Putamen (tissue), 1 donor: ENCODE measurements at regions not wholly inside any gene's neighbourhood (a gene's known extent, or its start where the extent isn't known, plus 50 kb on each side); places are given as distances from the start of the nearest gene placed in this dataset.
"Not testable (repeated sequence)": the region's sequence is repeated elsewhere in the genome, so short reads cannot be mapped to it uniquely, and the experiment has no call there.

Experiments used
- DNase-seq: peaks from one replicate; pipeline ENCODE4 v3.0.0-alpha.2; 2016; ENCODE audit warnings: low spot score

DNA sequence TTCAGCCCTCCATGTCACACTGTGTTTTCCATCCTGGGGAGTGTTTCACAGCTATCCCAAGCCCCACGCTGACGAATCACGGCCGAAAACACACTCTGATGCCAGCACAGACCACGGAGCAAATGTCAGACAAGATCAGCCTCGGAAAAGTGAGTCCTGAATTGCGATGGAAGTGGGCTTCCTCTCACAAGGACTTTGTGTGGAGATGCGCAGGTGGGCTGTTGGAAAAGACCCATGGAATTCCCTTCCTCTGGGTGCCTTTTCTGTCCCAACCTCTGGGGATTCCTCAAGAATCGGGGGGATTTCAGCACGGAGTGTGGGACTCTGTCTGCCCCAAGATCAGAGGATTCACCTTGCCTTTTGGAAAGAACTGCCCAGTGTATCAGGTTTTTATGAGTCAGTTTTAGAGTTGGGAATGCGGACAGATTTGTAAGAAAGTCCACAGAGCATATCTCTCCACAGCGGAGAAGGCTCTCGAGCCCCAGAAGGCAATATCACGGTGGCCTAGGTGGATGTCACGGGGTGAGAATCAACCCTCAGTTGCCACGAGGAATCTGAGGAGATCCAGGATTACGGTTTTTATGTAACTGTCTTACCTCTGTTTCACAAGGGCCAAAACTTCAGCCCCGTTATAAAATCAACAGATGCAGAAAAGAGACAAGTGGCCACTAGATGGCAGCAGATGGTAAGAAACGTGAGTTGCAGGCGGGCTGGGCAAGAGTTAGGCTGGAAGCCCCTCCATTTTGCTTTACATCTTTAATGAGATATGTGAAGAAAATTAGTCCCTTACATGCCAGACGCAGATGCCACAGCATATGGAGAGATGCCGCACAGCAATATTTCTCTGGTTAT is 201.9 kb downstream of the DAD1 start:
- peak; percentile 78 for DNase-seq

DNA sequence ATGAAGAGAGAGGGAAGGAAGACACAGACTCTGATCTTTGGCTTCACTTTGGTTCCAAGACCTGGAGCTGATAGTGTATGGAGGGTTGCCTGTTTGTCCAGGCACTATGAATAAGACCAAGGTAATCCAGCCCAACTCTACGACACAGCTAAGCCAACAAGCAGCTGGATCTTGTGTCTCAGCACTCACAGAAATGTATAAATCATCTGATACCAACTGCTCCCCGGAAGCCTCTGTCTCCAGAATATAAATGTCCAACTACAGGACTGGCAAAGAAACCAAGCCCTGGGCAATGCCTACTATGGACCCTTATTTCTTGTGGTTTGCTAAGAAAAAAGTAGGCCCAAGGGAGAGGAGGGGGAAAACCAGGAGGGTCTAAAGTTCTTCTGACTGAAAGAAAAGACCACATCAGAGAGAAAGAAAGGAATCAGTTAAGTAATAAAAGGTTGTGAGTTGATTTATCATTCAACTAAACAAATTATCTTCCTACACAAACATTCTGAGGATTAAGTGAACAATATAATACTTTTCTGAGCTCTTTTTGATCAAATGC is 204.0 kb downstream of the DAD1 start:
- DNase-seq, result no peak

DNA sequence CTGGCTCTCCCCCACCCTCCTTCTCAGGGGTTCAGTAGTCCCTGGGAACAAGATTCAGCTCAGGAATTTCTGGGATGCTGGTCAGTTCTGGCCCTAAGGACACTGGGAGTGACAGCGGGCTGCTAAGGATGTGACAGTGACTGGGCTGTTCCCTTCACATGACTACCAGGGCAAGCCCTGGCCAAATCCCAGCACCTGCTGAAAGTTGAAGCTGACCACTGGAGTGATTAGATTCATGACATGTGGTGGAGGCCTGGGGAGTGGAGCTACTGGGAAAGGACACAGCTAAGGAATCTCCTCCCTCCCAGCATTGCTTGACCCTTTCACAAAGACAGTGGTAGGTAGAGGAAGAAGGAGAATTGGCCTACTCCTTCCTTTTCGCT is 204.9 kb downstream of the DAD1 start:
- no peak for DNase-seq

DNA sequence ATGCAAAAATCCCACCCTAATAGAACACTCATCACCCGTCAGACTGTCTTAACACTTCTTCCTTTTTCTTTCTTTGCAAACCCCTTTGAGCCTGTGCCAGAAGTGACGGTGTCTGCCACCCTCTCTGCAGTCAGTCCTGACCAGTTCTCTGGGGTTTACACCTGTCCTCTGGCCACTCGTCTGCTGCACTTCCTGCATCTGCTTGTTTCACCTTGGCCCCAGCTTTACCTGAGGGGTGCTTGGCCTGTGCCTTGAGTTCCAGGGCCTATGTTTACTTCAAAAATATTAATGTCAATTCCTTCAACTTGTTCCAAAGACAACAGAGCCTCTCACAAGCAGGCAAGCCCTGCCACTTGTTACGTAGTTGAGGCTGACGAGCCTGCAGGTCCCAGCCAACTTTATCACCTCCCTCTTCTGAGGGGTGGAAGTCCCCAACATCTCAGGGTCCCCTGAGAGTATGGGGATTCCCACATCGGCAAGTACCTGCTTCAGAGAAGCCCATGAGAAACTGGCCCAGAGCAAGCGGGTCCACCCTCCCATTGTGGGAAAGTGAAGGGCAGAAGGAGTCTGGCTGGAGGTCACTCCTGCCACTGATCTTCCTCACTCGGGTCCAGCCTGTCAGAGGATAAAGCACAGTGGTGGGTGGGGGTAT is 205.4 kb downstream of the DAD1 start:
- no peak for DNase-seq

DNA sequence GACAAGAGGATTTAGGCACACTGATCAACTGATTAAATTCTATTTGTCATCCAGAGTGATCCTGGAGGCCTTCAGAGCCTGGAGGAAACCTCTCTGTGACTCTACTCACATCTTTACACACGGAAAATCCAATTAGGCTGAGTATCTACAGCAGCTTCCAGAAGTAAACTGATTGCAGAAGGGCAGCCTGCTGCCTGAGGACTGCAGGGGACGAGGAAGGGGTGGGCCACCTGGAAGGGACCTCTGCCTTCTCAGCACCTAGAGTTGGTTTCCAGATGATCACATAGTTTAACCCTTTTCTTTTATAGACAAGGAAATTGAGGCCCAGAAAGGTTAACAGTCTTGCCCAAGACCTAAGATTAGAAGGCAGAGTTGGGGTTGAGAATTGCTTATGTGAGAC is 206.1 kb downstream of the DAD1 start:
- no peak for DNase-seq

DNA sequence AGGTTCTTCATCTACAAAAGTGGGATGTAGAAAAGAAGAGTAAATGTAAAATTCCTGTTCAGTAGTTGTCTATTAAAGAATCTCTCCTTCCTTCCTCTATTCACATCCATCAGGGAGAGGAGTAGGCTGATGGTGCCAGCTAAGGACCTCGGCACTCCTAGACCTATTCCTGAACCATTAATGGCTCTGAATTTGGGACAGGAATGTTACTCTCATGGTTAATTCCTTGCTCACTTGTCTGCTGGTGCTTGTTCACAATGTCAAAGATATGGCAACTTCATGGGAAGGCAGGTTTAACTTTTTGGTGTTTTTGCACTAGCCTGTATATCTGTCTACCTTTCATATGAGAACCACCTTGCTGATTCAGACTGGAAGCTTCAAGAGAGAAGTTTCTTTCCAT is 206.6 kb downstream of the DAD1 start:
- no peak for DNase-seq

DNA sequence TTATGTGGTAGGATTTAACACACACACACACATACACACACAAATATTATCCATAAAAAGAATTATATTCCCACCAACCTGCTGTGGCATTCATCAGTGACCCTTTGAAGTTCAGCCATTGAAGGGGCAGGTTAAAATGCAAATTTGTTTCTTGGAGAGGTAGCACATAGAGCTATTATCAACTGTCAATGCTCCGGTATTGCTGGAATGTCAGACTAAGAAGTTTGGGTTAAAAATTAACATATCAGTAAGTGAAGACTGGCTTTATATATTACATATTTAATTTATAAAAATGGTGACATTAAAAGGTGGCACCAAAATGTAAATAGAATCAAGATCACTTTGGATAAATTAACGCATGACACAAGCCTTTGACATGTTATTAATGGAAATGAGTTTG is 207.3 kb downstream of the DAD1 start:
- no peak for DNase-seq

DNA sequence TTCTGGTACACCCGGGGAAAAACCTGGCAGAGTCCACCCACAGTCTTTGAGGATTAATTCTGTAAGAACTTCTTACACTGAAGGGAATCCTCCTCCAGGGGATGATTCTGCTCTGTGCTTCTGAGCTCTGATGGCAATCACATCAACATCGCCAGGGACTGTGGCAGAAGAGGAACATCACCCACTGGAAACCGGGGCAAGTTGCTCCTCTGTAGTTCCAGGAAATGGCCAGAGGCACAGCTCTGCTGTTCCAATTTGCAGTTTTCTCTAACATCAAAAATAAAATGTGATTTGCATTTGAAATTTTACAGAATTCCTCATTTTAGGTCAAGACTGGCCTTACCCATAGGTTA is 207.6 kb downstream of the DAD1 start:
- no peak for DNase-seq

DNA sequence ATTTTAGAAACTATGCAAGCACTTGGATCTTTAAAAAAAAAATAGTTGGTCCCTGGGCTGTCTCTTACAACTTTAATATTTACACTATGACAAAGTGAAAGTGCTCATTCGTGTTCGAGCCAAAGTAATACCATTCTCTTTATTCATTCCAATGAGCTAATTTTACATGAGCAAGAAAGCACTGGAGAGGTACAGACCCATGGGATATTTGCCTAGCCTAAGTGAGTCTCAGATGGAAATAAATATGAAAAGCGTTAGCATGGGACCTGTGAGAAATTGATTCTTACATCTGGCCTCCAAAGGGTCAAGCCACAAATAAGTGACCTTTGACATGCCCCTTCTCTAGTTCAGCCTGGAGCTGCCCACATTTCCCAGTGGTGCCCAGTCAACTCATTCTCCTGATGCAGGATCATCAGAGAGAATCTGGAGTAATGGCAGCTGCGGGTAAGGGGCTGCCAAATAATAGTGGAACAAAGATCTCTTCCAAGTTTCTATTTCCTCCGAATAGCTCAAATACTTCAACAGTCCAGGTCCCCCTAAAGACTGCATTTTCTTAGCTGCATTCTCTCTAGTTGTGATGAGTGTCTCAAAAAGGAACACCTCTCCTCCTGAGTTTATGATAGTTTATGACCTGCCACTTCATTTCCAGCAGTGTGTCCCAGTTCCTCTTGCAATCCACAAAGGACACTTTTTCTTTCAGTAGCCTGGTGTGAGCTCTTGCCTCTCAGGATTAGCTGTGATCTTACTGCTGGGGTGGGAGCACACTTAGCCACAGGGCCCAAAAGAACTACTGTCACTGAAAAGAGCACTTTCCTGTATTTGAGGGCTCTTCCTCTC is 208.2 kb downstream of the DAD1 start:
- no peak for DNase-seq

DNA sequence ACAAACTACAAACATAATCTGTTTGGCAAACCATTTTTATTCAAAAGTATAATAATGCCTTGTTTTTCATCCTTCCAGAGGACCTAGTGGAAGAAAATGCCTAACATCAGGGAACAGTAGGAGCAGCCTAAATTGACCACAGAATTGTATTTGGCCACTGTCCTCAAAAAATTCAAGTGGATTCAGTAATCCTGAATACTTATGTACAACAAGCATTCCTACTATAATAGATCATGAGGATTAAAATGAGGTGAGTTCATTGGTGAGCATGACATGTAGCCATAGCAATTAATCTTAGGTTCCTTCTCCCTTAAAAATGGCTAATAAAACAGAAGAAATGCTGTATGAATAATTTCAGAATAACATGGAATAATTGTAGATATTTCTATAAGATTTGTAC is 209.3 kb downstream of the DAD1 start:
- DNase-seq, result no peak

DNA sequence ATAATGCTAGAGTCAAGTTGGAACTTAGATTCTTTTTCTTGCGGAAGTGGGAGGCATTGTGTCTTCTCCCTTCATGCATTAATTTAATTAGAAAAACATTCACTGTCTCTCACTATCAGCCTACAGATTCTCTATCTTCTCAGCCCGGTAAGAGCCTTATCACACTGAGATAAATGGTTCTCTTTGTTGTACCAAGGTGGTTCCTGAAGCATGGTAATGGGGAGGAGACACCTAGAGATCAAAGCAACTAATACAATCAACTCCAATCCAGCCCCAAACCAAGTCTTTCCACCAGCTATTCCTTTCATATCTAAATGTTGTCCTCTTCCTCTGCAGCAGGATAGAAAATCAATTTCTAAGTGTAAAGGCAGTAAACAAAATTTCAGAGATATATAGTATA is 210.8 kb downstream of the DAD1 start:
- no peak for DNase-seq

DNA sequence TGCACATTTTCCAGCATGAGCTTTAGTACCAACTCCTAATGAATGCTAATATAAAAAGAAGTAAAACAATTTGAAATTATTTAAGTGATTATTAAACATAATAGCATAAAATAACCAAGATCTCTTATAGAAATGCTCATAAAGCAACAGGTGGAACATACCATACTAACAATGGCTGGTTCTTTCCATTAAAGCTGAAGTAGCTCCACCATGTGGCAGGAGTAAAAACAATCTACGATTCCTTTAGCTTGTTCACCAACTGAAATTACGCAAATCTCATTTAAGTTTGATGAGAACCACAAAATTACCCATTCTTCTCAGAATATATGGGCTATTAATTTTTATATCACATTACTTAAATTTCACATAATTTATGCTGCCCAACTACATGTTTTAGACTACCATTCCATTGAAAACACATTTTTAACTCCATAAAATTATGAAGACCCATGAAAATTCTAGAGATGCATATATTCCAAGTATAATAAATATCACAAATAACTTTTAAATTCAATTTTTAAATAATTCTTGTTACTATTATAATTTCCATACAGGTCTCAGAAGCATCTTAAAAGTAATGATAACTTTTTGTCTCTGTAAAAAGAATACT is 213.6 kb downstream of the DAD1 start:
- DNase-seq, result no peak

DNA sequence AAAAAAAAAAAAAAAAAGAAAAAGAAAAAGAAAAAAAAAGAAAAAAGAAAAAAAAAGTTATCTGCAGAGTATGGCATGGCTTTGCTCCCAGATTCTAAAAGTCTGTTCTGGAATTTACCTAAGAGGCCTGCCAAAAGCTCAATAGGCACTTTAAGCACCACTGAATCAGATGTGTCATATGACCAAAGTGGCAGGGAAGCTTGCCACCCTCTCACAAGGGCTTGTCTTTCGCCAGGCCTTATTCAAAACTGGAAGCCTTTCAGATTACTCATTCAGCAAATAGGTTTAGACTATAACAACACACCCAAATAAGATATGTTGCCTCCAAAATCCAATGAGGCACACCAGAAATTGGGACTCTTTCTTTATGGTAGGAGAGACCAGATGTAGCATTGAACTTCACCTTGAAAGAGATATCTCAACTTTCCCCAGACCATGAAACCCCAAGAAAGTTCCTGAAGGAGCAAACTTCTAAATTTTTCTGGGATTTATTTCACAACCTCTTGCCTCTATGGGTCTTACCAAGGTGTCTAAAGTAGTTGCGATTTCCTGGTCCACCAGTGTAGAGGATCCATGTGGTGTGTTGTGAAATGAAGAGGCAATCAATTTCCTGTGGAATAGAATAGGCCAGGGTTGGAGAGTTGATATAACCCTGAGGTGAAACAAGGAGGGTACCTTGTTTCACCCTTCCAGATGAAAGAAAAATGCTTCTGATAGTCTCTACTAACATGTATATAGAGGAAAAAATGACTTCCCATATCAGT is 218.8 kb downstream of the DAD1 start:
- DNase-seq, result no peak

DNA sequence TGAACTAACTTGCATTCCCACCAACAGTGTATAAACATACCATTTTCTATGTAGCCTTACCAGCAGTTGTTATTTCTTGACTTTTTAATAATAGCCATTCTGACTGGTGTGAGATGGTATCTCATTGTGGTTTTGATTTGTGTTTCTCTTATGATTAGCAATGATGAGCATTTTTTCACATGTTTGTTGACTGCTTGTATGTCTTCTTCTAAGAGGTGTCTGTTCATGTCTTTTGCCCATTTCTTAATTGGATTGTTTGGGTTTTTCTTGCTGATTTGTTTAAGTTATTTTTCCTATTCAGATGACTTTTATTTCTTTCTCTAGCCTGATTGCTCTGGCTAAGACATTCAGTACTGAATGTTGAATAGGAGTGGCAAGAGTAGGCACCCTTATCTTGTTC is 230.3 kb downstream of the DAD1 start:
- DNase-seq, result no peak

DNA sequence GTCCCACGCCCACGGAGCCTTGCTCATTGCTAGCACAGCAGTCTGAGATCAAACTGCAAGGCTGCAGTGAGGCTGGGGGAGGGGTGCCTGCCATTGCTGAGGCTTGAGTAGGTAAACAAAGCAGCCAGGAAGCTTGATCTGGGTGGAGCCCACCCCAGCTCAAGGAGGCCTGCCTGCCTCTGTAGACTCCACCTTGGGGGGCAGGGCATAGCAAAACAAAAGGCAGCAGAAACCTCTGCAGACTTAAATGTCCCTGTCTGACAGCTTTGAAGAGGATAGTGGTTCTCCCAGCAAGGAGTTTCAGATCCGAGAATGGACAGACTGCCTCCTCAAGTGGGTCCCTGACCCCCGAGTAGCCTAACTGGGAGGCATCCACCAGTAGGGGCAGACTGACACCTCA is 239.7 kb downstream of the DAD1 start:
- DNase-seq, result not testable (repeated sequence)

DNA sequence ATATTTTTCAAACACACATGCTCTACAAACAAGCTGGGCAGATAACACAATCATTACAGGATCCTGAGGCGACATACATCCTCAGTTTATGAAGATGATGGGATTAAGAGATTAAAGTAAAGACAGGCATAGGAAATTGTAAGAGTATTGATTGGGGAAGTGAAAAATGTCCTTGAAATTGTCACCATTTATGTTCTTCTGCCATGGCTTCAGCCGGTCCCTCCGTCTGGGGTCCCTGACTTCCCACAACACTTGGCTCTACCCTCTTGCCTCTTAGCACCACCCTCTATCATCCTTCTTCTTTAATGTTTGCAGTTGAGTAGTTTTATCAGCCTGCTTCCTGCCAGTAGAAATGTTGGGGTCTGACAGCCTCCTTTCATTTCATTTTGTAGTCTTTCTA is 244.4 kb downstream of the DAD1 start:
- DNase-seq, result no peak

DNA sequence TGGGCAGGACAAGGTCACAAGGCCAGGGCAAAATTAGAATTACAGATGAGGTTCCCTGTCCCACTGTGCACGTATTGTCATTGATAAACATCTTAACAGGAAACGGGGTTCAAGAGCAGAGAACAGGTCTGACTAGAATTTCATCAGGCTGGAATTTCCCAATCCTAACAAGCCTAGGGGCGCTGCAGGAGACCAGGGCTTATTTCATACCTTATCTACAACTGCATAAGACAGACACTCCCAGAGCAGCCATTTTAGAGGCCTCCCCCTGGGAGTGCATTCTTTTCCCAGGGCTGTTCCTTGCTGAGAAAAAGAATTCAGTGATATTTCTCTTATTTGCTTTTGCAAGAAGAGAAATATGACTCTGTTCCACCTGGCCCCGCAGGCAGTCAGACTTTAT is 244.8 kb downstream of the DAD1 start:
- DNase-seq, result not testable (repeated sequence)

DNA sequence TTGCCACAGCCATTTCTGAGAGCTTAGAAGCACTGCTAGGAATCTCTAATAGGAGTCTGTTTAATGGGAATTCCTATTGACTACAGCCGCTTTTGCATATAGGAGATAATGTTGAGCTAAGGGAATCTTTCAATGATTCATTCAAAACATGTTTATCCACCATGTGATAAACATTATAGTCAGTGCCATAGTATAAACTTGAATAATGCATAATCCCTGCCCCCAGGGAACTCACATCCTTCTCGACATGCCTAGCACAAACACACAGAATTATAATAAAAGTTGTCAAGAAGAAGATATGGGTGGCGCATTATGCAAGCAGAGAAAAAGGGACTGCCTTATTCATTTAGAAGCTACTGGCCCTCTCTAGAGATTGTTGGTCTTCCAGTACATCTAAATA is 248.0 kb downstream of the DAD1 start:
- DNase-seq, result no peak

DNA sequence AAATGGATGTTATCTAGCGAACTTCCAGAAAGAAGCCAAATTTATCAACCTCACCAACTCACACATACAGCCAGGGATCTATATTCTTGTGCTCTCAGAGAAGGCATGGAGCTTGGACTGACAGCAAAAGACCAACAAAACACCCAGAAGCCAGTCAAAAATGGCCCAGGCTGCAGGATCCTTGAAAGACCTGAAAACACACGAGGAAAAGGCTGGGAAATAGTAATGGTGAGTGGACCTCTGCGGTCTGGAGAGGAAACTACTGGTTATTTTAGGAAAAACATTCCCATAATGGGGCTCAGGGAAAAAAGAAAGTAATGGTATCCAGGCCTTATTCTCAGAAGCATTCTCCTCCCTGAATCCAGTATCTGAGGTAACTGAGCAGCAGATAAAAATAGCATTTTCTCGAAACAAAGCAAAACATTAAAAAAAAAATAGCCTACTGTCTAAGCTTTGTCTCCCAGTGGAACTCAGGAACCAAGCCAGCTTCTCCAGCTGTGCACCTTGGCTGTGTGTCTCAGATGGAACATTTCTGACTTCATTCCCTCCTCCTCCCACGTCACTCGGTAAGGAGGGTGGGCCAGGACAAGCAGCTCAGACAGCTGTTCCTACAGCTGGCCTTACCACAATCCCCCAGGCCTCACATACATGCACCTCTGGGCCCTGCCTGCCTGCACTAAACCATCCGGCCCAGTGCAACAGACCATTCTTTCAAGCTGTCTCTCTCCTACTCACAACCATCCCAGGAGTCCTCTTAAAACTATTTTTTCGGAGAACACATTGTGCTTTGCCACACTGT is 249.9 kb downstream of the DAD1 start:
- DNase-seq, result peak; percentile 42

DNA sequence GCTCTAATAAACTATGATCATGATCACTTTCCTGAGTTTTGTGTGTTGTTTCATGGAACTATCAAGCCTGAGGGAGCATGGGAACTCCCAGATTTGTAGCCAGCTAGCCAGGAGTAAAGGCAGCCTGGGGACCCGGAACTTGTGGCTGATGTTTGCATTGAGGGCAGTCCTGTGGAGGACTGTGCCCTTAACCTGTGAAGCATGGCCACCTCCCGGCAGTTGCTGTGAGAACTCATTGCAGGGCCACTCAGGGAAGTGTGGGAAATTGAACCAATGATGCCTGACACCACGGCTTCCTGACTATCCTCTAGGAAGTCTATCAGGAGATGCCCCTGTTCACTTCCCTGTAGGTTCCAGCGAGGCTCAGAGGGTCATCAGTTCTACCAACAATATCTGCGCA is 250.6 kb downstream of the DAD1 start:
- DNase-seq, result no peak

DNA sequence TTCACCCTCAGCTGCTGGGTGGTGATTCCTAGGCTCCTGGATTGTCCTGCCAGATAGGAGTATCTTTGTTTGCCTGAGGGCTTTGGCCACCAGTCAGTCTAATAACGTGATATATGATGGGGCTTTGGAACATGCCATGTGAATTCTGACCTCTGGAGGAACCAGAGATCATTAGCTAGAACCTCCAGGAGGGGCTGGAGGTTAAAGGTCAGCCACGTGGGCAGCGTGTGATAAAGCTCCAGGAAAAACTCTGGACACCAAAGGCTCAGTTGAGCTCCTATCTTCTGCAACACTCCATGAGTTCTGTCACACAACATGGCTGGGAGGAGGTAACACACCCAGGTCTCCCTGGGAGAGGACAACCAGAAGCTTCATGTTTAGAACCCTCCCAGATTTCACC is 251.1 kb downstream of the DAD1 start:
- DNase-seq, result no peak
